Glomerular visceral epithelial cell (primary cell): ENCODE measurements at regions not wholly inside any gene's neighbourhood (a gene's known extent, or its start where the extent isn't known, plus 50 kb on each side); places are given as distances from the start of the nearest gene placed in this dataset.

Experiments used
- DNase-seq: peaks from one replicate; pipeline ENCODE4 v3.0.0-alpha.2; 2016; ENCODE audit errors: extremely low spot score

DNA sequence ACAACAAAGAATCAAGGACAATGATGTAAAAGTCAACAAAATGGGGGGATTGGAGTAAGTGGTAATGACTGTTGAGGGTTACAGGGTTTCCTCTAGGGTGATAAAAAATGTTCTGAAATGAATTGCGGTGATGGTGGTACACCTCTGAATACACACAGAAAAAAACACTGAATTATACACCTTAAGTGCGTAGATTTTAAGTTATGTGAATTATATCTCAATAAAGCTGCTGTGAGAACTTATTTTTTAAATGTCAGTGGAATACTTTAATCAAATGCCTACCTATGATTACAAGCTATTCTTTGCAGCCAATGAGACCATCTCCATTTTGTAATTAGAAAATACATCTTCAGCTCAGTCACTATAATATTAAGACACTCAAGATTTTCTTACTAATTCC, 53.5 kb downstream of the ZNF608 start:
- no peak for DNase-seq

DNA sequence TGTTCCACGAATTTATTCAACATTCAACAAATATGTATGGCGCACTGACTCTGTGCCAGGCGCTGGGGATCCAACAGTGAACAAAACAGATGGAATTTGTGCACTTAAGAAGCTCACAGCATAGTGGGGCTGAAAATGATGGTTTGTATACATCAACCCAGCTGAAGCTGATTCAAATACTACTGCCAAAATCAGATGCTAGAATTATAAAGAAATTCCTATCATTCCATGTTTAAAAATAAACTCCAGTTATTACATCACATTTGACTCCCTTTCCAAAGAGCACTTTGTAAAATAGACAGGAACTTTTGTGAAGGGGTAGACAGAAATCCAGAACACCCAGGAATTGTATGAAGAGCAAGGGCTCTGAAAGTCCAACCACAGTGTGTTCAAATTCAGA, 54.1 kb downstream of the ZNF608 start:
- peak; percentile 21 for DNase-seq

DNA sequence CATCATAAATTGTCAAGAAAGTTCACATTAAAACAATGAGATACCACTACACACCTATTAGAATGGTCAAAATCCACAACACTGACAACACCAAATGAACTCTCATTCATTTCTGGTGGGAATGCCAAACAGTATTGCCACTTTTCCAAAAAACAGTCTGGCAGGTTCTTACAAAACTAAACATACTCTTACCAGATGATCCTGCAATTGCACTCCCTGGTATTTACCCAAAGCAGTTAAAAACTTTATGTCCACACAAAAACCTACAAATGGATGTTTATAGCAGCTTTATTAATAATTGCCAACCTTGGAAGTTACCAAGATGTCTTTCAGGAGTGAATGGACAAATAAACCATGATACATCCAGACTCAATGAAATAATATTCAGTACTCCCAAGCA, 56.8 kb downstream of the ZNF608 start:
- no peak for DNase-seq

DNA sequence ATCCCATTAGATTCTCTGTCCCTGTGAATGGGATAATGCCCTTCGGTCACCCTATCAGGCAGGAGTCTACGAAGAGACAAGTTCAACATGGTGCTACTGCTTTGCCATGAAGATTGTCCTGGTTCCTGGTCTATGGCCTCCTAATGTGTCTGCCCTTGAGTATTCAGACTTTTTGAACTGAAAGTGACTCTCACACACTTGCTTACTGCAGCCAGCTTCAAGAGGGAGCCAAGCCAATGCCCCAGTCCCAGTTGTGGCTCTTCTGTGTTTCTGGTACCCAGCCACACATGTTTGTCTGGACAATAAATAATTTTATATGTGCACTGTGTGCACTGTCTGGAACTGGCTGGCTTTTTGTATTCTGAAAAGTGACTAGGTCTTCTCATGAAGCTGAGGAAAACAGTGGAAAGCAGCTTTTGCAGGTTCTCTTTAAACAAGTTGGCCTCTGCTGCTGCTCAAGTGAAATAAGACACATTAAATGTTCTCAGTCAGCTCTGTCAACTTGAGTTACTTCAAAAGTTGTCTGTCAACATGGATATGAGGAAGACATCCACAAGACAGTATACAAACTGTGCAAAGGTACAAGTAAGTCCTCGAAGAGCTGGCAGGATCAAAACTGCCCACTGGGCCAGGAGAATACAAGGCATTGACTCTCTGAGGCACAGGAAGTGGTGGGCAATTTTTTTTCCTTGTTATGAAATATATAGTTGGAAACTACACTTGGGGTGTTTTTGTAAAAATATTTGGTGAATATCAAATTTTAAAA, 60.0 kb downstream of the ZNF608 start:
- no peak for DNase-seq

DNA sequence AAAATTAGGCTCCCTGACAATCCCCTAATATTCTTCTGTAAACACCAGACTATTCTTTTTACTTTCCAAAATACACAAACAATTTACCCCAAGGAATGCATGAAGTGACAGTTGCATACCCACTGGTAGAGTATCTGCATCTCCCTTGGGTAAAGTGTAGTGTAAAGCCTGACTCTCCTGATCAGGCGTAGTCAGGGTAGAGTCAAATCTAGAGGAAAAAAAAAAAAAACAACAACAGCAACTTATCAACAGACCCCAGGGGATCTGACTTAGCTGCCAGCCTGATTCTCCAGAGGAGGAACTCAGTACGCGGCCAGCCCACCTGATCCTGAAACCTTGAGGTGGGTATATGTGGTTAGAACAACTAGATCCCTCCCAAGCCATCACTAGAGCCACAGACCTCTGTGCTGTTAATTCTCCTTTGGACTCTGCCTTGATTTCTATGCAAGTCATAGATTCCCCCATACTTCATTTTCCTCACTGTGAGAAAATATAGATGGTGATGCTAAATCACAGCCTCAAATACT, 61.0 kb downstream of the ZNF608 start:
- DNase-seq, result no peak

DNA sequence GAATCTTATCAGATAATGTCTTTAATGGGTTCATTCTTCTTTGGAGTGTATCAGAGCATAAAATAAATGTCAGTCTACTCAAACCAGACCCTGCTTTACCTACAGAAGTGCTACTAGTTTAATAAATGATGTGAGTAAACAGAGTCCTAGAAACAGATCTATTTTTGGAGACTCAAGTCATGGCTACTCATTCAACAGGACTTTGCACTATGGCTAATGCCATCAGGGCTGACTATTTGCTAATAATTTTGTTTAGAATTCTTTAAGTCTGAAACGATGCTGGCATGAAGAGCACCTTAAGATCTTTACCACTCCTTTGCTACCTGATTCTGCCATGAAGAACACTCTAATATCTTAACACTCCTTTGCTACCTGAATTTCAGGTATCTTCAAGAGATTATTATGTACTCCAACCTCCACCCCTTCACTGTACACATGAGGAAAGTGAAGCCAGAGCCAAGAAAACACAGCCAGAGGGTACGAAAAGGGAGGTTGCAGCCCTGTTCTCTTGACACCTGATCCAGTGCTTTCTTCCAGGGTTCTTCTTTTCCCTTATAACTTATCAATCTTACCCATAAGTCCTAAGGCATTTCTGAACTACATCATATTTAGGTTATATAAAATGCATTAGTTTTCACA, 62.4 kb downstream of the ZNF608 start:
- no peak for DNase-seq

DNA sequence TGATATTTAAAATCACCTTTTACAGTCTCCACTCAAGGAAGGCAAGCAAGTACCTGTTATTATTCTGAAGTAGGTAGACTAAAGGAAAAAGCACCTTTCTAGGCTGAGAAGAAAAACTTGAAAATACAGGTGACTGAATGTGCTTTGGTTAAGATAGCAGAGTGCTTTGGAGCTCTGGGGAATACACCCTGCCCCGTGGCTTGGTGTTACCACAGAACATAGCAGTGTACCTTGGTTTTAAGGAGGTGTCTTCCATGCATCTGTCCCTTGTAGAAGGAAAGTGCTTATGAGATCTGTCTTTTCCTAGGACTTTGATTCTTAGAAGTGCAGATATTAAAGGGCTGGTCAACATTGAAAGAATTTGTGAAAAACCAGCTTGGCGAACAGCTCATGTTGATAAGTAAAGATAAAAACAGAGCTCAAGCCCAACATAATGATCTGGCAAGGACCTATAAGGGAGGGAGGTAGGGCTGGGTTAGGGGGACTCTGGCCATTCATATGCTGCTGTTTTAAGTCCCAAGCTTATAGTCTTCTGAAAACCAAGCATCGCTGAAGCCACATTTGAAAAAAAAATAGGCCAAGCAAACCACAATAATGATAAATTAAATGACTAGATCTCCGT, 66.8 kb downstream of the ZNF608 start:
- DNase-seq, result no peak

DNA sequence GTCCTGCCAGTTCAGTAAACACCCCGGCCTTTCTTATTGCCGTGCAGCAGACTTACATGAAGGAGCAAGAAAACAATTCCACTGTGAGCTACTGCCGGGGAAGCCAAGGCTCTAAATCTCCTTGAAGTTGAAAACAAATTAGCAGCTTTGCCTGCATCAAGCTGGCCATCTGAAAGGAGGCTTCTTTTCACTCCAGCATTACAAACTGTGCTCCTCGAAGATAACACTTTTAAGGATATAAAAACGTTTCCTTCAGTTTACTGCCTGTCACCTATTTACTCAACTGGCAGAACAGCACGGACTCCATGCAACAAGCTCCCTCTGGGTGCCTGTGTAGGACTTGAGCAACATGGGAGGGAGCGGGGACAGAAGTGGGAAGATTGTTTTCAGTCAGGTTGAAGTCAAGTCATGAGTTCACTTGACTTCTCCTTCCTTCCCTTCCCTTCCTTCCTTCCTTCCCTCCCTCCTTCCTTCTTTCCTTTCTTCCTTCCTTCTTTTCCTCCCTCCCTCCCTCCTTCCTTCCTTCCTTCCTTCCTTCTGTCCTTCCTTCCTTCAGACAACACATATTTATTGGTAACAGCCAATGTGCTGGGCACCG, 67.4 kb downstream of the ZNF608 start:
- DNase-seq, result no peak

DNA sequence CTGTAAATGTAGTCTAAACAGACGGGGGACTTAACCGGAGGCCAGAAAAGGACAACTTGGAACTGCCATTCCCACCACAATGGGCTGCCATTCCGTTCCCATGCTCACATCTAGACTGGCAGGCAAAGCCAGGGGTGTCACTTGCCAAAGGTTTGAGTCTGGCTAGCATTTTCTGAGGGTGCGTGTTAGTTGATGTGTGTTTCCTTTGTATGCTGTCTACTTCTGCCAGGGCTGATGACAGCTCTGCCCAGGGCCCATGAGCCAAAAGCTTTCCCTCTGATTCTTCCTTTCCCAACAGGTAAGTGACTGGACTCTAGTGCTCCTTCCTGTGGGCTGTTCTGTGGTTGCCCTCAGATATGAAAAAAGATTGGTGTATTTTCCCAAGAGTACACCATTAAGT, 68.0 kb downstream of the ZNF608 start:
- DNase-seq, result no peak

DNA sequence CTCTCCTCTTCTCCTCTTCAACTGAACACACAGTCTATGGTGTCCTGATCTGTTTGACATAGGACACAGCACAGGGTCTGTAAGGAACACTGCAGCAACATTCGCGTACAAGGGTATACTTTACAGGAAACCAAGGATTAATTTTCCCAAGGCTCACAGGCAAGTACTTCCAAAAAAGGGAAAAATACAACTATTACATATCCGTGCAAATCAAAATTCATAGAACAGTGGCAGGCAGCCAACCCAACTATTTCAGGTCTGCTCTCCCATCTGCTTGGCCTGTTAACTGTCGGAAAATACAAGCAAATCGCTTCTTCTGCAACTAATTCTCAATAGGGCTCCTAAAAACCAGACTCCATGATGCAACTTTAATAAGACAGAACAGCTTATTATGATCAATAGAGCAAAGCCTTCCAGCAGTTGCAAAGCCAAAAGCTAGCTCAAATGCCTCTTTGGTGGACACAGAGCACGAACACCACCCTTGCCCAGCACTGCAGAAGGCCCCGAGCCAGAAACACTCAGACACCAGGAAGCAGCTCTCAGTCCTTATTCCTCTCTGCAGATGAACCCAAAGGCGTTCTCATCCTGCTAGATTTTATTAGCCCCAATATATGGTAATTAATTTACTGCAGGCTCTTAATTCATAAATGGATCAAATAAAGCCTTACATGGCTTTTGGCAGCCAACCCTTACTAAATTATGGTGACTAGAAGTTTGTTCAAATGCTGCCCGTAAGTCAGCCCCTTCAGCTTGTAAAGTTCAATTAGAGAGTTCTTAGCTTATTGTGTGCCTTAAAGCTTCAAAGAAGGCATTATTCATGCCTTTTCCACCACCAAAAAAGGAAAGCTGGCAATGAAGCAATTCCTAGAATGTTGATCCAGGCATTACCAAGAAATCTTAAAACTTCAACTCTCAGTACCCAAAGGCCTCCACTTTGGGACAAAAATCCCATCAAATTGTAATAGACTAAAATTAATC, 68.8 kb downstream of the ZNF608 start:
- DNase-seq, result no peak

DNA sequence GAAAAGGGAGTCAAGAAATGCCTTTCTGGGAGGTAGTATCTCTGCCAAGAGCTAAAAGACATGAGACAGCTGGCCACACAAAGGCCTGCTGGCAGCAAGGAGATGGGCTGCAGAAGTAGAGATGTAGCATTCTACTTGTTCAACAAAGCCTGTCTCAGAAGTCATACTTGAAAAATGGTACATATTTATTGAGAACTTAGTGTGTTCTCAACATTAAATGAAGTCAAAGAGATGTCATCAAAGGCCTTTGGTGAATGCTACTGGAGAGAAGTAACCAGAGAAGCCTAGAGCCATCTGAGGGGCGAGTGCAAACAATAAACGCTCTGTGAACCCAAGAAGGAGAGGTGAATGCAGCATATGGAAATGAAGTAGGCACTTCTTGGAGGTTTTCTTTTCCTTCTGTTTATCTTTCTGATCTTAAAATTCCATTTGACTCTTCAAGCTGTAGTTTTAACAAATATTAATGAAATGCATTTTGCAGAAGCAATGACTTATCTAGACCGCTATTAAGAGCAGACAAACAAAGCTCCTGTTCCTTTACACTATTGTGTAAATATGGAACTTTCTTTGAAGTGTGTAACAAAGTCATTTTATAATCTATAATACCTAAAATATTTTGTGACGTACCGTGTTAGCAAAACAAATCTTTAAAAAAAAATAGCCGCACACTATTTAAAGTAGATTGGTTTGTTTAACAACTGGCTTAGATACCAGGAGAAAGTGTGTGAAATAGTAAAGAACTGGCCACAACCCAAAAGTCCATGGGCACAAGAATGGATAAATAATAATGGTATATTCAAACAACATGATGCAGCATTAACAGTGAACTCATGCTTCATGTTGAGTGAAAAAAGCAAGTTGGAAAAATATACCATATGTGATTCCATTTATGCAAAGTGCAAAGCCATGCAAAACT, 70.2 kb downstream of the ZNF608 start:
- no peak for DNase-seq

DNA sequence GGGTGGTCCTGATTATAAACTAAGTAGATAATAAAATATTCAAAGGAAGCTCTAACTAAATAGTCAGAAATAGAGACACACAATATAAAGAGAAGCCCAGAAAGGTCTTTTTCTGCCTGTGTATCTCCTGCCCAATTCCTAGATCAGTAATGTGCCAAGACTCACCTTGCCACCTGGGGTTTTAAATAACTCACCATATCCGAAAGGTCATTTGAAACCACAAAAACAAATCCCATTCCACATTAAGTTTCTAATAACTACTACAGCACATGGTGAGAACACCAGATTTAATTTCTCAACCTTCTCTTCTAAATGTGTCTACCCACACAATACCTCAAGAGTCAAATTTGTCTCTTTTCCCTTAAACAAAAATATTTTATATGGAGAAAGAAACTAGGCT, 75.2 kb downstream of the ZNF608 start:
- DNase-seq, result no peak

DNA sequence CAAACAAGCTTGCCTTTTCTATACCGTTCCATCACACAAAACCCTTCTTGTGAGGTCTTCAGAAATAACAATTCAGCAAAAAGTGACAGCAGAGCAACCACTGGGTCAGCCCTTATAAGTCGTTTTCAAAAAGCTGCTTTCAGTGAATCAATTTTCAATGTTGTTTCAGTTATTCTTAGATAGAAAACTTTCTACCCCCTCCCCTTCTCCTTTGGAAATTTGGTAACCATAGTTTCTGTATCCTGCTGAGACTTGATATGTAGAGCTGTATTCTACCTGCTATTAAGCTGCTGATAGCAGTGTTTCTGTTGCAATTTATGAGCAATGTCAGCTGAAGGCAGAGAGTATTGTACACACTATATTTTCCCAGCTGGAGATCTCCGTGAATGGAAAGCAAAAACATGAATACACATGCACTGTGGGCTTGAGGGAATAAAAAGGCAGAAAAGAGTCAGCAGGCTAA, 75.7 kb downstream of the ZNF608 start:
- no peak for DNase-seq

DNA sequence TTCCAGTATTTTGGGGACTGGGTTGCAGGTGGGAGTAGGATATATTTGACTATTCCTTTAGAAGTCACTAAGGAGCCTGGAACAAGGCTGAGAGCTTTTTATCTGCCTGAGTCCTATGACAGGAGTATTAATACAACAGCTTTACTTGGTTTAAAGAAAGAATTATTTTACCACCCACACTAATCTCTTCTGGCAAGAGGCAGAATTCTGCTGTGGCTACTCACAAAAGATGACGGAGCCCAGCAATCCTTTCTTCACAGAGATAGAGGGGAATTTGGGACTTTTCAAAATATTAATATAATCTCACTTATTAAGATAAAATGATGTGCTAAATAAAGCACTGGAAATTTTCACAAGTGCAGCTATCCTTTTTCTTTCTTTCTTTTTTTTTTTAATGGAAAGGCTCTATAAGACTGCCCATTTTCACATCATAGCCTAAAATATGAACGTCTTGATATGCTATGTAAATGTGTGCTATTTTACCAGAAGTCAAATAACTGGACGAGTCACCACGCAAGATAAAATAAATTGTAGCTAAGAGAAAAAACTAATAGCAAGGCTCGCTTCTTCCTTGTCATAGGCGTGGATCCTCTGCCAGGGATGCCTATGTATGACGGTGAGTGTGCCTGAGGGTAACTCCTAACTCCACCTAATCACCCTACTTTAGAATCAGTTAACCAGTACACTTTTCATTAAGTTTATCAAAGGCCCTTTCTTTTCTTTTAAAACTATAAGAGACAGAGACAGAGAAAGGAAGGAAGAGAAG, 76.3 kb downstream of the ZNF608 start:
- DNase-seq, result no peak

DNA sequence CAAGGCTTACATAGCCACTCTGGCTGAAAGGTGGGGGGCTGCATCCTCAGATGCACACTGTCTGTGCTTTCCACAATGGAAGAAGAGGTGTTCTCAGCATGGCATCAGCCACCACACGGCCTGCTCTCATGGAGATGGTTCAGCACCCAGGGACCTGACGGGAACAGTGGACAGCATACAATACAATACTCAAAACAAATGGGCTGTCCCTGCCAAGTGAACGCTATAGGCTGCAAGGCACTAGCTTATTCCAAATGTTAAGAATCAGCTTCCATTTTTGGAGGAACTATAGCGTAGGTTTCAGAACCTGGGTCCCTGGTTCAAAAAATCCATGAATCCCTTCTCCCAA, 77.2 kb downstream of the ZNF608 start:
- no peak for DNase-seq

DNA sequence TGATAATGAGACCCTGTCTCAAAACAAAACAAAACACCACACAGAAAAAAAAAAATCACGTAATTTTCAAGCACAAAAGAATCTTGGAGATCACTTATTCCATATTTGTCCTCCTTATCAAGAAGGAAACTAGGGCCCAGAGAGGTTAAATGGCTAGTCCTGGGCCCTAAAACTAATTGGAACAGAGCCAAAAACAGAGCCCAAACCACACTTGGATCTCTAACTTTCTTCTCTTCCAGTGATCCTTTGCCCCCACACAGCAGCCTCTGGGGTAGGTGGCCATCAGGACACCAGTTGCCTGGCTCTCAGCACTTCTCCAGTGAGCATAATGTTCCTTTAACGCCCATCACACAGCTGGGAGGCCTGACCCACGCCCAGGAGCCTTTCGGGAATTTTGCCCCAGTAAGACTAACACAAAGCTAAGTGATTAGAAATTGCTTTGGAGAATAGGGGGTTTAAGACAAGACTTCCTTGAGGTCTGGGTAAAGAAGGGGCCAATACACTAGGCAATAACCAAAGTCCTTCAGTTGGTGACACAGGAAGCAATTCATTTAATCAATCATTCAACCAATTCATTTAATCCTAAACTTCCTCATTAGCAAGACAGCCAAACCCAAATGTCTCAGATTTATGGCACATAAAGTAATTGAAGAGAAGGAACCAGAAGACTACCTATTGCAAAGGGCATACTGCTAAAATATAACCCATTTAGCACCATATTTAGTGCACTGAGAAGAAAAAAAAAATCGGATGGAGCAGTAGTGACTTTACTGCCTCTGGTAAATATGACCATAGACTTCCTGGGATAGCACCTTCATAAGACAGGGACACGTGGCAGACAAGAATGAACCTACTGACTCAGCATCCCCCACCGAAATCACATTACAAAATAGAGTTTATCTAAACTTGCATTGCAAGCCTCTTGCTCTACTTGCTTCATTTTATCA, 77.8 kb downstream of the ZNF608 start:
- no peak for DNase-seq

DNA sequence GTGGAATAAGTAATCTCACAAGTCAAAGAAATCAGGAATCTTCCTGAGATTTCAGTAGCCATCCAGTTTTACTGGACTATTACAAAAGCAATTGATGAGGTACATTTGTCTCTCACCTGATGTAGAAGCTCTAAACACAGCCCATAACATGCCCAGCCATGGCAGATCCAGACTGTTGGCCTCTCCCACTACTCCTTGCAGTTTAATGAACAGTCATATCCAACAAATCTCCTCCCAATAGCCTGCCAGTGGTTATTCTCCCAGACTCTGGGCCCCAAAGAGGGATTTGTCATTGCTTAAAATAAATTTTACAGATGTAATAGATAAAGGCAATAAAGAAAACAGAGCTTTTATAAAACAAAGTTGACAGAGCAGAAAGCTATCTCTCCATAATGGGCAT, 80.8 kb downstream of the ZNF608 start:
- no peak for DNase-seq

DNA sequence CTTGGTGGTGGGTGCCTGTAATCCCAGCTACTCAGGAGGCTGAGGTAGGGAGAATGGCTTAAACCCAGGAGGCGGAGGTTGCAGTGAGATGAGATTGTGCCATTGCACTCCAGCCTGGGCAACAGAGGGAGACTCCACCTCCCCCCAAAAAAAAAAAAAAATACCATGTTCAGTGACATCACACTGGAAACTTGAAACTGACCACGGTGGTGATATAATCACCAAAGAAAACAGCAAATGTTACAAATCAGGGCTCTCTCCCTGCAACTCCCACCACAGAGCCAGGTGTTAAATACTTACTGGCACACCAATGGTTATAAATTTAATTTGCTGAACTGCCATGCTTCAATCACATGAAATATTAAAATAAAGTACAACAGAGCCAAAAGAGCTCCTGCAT, 81.4 kb downstream of the ZNF608 start:
- peak; percentile 73 for DNase-seq
